Tibial nerve (tissue), 3 donors: ENCODE measurements at regions not wholly inside any gene's neighbourhood (a gene's known extent, or its start where the extent isn't known, plus 50 kb on each side); places are given as distances from the start of the nearest gene placed in this dataset.

Source experiments
- CTCF ChIP-seq, 5 experiments: fragments of 200-600 bp in 3 of 5; fragments of 450-650 bp in 2 of 5; sonication (generic) in 3 of 5; IDR thresholded peaks; one replicate each; pipeline ENCODE4 v1.5.1; 2016 to 2019; ENCODE audit warnings: antibody characterized with exemption in 5 of 5, mild to moderate bottlenecking in 3 of 5, moderate library complexity in 2 of 5
- POLR2A ChIP-seq, 2 donors: fragments of 450-650 bp; IDR thresholded peaks; one replicate each; pipeline ENCODE4 v1.6.1; 2017; ENCODE audit warnings: antibody characterized with exemption in 2 of 2, mild to moderate bottlenecking in 2 of 2, moderate library complexity in 2 of 2

GRCh38 chr3:13710251-13710650 is 161.3 kb downstream of the FBLN2 start:
- no peak for TF ChIP-seq CTCF (IDR thresholded peaks at IDR 0.05)
- no peak for TF ChIP-seq POLR2A (IDR thresholded peaks at IDR 0.05)
